ENCODE measurements at regions not wholly inside any gene's neighbourhood (a gene's known extent, or its start where the extent isn't known, plus 50 kb on each side); places are given as distances from the start of the nearest gene placed in this dataset.

DNA sequence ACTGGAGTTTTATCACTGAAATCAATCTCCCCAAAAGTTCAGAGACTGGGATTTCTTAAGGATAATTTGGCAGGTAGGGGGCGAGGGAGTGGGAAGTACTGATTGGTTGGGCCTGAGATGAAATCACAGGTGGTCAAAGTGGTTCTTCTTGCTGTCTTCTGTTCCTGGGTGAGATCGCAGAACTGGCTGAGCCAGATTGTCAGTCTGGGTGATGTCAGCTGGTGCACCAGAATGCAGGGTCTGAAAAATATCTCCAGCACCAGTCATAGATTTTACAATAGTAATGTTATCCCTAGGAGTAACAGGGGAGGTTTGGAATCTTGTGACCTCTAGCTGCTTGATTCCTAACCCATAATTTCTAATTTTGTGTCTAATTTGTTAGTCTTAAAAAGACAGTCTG, 86.7 kb upstream of the SLC25A36 start:
- no peak for TF ChIP-seq POLR2A (IDR thresholded peaks at IDR 0.05)
- TF ChIP-seq, protein P1, sequence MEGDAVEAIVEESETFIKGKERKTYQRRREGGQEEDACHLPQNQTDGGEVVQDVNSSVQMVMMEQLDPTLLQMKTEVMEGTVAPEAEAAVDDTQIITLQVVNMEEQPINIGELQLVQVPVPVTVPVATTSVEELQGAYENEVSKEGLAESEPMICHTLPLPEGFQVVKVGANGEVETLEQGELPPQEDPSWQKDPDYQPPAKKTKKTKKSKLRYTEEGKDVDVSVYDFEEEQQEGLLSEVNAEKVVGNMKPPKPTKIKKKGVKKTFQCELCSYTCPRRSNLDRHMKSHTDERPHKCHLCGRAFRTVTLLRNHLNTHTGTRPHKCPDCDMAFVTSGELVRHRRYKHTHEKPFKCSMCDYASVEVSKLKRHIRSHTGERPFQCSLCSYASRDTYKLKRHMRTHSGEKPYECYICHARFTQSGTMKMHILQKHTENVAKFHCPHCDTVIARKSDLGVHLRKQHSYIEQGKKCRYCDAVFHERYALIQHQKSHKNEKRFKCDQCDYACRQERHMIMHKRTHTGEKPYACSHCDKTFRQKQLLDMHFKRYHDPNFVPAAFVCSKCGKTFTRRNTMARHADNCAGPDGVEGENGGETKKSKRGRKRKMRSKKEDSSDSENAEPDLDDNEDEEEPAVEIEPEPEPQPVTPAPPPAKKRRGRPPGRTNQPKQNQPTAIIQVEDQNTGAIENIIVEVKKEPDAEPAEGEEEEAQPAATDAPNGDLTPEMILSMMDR (IDR thresholded peaks at IDR 0.05) = no peak

Data from lower leg skin (tissue), 3 donors.